Colonic mucosa (tissue), 4 donors: ENCODE measurements at regions not wholly inside any gene's neighbourhood (a gene's known extent, or its start where the extent isn't known, plus 50 kb on each side); places are given as distances from the start of the nearest gene placed in this dataset.

ENCODE experiments used
- DNase-seq: peaks from one replicate; pipeline ENCODE4 v3.0.0-alpha.2; 2020
- H3K27ac ChIP-seq: fragments of 200-600 bp; one replicate; pipeline ENCODE4 v1.8.0; 2021
- H3K27me3 ChIP-seq: fragments of 200-600 bp; one replicate; pipeline ENCODE4 v1.8.0; 2021
- H3K36me3 ChIP-seq: fragments of 200-600 bp; one replicate; pipeline ENCODE4 v1.8.0; 2021
- H3K4me1 ChIP-seq: fragments of 200-600 bp; one replicate; pipeline ENCODE4 v1.8.0; 2021; ENCODE audit warnings: mild to moderate bottlenecking
- H3K4me3 ChIP-seq: fragments of 200-600 bp; one replicate; pipeline ENCODE4 v1.8.0; 2021
- H3K9ac ChIP-seq, 2 donors: one replicate each; pipeline ENCODE4 v1.7.0; 2013; ENCODE audit warnings: control low read depth in 2 of 2, low read depth in 2 of 2, low read length in 2 of 2
- H3K9me3 ChIP-seq: fragments of 200-600 bp; one replicate; pipeline ENCODE4 v1.8.0; 2021
- CTCF ChIP-seq: fragments of 200-600 bp; IDR thresholded peaks from one replicate; pipeline ENCODE4 v1.8.0; 2022; ENCODE audit warnings: antibody characterized with exemption, mild to moderate bottlenecking
- intact Hi-C: fragments of 100-400 bp; cut with DNase I; formaldehyde crosslinking; loops from one replicate; pipeline ENCODE4 v1.14.1; 2022
- donor health status: healthy.
- donor health status: DM: no; HTN: no; CAD: no.
- donor health status: DM: no; HTN: no; CAD: no.

GRCh38 chr13:106744516-106744915 lies 176.6 kb upstream of the ARGLU1 start:
- H3K36me3 ChIP-seq: no peaks in the 10 kb centered on the region
- H3K9me3 ChIP-seq: no peaks in the 10 kb centered on the region
- intact Hi-C loops: no loop called here
- no peaks in the 10 kb centered on the region for H3K27me3 ChIP-seq
- H3K4me3 ChIP-seq: no peak overlapping the region
- no peak for TF ChIP-seq CTCF
- H3K9ac ChIP-seq: no peak overlapping the region
- DNase-seq: no peak
- H3K4me1 ChIP-seq: no peaks in the 10 kb centered on the region
- no peak overlapping the region for H3K27ac ChIP-seq

GRCh38 chr13:106738186-106738678 lies 170.3 kb upstream of the ARGLU1 start:
- no peak overlapping the region for H3K9ac ChIP-seq
- H3K9me3 ChIP-seq: no peaks in the 10 kb centered on the region
- no peak overlapping the region for H3K27ac ChIP-seq
- no peak for DNase-seq
- no peak for TF ChIP-seq CTCF
- no peak overlapping the region for H3K4me3 ChIP-seq
- H3K36me3 ChIP-seq: no peaks in the 10 kb centered on the region
- H3K27me3 ChIP-seq: no peaks in the 10 kb centered on the region
- no peaks in the 10 kb centered on the region for H3K4me1 ChIP-seq
- intact Hi-C loops: loop anchor here (5.0 kb wide), 1 partner anchor 1566 kb away; no protein-coding TSS in a partner anchor

GRCh38 chr13:106736941-106737340 lies 169.0 kb upstream of the ARGLU1 start:
- H3K9me3 ChIP-seq: no peaks in the 10 kb centered on the region
- no peak for TF ChIP-seq CTCF
- DNase-seq: no peak
- H3K9ac ChIP-seq: no peak overlapping the region
- intact Hi-C loops: loop anchor here (5.0 kb wide), 1 partner anchor 1565 kb away; no protein-coding TSS in a partner anchor
- H3K4me1 ChIP-seq: no peaks in the 10 kb centered on the region
- no peaks in the 10 kb centered on the region for H3K27me3 ChIP-seq
- no peak overlapping the region for H3K4me3 ChIP-seq
- H3K36me3 ChIP-seq: no peaks in the 10 kb centered on the region
- H3K27ac ChIP-seq: no peak overlapping the region

GRCh38 chr13:106734198-106734597 lies 166.3 kb upstream of the ARGLU1 start:
- Histone ChIP-seq H3K9ac (no peak overlapping the region), H3K9me3 (no peaks in the 10 kb centered on the region), H3K27ac (no peak overlapping the region), H3K4me1 (no peaks in the 10 kb centered on the region), H3K27me3 (no peaks in the 10 kb centered on the region), H3K4me3 (no peak overlapping the region), H3K36me3 (no peaks in the 10 kb centered on the region)
- intact Hi-C loops: no loop called here
- DNase-seq: no peak
- no peak for TF ChIP-seq CTCF

- Histone ChIP-seq H3K36me3 (no peaks in the 10 kb centered on the region), H3K9me3 (no peaks in the 10 kb centered on the region), H3K4me1 (no peaks in the 10 kb centered on the region), H3K9ac (no peak overlapping the region), H3K4me3 (no peak overlapping the region), H3K27me3 (no peaks in the 10 kb centered on the region), H3K27ac (no peak overlapping the region)
- no peak for DNase-seq
- intact Hi-C loops: no loop called here
- no peak for TF ChIP-seq CTCF
Measured at GRCh38 chr13:106723036-106723435, 155.1 kb upstream of the ARGLU1 start.

GRCh38 chr13:106722620-106723019 lies 154.7 kb upstream of the ARGLU1 start:
- Histone ChIP-seq H3K4me3 (no peak overlapping the region), H3K36me3 (no peaks in the 10 kb centered on the region), H3K4me1 (no peaks in the 10 kb centered on the region), H3K9ac (no peak overlapping the region), H3K27ac (no peak overlapping the region), H3K9me3 (no peaks in the 10 kb centered on the region), H3K27me3 (no peaks in the 10 kb centered on the region)
- DNase-seq: no peak
- intact Hi-C loops: no loop called here
- no peak for TF ChIP-seq CTCF
